ENCODE measurements at regions not wholly inside any gene's neighbourhood (a gene's known extent, or its start where the extent isn't known, plus 50 kb on each side); places are given as distances from the start of the nearest gene placed in this dataset.

DNA sequence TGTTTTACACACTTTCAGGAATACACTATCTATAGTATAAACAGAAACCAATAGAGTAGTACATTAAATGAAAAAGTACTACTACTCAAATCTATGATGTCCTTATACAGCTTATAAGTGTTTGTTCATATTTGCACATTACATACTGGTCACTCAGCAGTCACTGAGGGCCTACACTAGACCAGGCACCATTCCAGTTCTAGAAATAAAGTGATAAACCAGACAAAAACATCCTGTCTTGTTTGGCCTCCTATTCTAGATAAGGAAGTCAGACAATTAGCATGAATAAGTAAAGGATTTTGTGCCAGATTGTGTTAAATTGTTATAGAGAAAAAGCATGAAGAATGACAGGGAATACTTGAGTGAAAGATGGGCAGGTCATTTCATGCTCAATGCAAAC, 219.0 kb downstream of the CRPPA start:
- TF ChIP-seq, protein P1, sequence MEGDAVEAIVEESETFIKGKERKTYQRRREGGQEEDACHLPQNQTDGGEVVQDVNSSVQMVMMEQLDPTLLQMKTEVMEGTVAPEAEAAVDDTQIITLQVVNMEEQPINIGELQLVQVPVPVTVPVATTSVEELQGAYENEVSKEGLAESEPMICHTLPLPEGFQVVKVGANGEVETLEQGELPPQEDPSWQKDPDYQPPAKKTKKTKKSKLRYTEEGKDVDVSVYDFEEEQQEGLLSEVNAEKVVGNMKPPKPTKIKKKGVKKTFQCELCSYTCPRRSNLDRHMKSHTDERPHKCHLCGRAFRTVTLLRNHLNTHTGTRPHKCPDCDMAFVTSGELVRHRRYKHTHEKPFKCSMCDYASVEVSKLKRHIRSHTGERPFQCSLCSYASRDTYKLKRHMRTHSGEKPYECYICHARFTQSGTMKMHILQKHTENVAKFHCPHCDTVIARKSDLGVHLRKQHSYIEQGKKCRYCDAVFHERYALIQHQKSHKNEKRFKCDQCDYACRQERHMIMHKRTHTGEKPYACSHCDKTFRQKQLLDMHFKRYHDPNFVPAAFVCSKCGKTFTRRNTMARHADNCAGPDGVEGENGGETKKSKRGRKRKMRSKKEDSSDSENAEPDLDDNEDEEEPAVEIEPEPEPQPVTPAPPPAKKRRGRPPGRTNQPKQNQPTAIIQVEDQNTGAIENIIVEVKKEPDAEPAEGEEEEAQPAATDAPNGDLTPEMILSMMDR (IDR thresholded peaks at IDR 0.05 in 4 of 5, conservative IDR thresholded peaks at IDR 0.05 in 1 of 5) = no peak
- no peak for TF ChIP-seq POLR2A (IDR thresholded peaks at IDR 0.05)
